22Rv1 (cell line): ENCODE measurements at regions not wholly inside any gene's neighbourhood (a gene's known extent, or its start where the extent isn't known, plus 50 kb on each side); places are given as distances from the start of the nearest gene placed in this dataset.

Source experiments
- H3K27ac ChIP-seq: fragments of 450-650 bp; 2 replicates; pipeline ENCODE4 v1.5.1; 2017
- ZFX ChIP-seq: fragments of 450-650 bp; IDR thresholded peaks from 2 replicates; pipeline ENCODE4 v1.6.1; 2017; ENCODE audit warnings: antibody characterized with exemption, borderline replicate concordance
- TF ChIP-seq, protein P1 (sequence below): fragments of 450-650 bp; IDR thresholded peaks from 2 replicates; pipeline ENCODE4 v1.5.1; 2017; ENCODE audit warnings: mild to moderate bottlenecking

DNA sequence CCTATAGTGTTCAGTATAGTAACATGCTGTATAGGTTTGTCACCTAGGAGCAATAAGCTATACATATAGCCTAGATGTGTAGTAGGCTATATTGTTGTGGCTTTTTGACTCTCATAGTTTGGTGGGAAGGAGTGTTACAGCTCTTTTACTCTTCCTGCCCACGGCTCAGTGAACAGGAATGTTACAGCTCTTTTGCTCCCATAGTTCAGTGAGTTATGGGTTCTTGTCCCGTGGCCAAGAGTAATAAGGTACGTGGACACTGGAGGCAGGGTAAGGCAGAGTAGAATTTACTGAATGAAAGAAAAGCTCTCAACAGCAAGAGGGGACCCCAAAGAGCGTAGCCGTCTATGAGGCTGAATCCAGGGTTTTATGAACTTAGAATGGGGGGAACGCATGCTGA is 734.3 kb downstream of the ADGRL2 start:
- no peak overlapping the region for H3K27ac ChIP-seq
- no peak for TF ChIP-seq ZFX
- TF ChIP-seq, protein P1, sequence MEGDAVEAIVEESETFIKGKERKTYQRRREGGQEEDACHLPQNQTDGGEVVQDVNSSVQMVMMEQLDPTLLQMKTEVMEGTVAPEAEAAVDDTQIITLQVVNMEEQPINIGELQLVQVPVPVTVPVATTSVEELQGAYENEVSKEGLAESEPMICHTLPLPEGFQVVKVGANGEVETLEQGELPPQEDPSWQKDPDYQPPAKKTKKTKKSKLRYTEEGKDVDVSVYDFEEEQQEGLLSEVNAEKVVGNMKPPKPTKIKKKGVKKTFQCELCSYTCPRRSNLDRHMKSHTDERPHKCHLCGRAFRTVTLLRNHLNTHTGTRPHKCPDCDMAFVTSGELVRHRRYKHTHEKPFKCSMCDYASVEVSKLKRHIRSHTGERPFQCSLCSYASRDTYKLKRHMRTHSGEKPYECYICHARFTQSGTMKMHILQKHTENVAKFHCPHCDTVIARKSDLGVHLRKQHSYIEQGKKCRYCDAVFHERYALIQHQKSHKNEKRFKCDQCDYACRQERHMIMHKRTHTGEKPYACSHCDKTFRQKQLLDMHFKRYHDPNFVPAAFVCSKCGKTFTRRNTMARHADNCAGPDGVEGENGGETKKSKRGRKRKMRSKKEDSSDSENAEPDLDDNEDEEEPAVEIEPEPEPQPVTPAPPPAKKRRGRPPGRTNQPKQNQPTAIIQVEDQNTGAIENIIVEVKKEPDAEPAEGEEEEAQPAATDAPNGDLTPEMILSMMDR = no peak

DNA sequence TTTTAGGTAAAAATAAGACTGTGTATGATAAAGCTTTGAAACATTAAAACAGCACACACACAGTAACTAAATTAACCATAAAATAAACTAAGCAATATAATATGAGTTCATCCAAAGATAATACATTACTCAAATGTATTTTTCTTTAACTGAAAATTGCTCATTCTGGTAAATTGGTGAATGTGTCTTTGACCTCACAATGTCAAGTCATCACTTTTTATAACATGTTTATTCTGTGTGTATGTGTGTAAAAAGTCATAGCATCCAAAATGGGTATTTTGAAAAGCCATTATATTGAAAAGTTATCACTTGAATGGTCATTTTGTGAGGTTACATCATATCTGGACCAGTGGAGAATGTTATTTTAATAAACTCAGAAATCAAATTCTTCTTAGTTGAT is 724.6 kb downstream of the ADGRL2 start:
- H3K27ac ChIP-seq = no peak overlapping the region
- TF ChIP-seq ZFX = no peak
- TF ChIP-seq, protein P1 = no peak

DNA sequence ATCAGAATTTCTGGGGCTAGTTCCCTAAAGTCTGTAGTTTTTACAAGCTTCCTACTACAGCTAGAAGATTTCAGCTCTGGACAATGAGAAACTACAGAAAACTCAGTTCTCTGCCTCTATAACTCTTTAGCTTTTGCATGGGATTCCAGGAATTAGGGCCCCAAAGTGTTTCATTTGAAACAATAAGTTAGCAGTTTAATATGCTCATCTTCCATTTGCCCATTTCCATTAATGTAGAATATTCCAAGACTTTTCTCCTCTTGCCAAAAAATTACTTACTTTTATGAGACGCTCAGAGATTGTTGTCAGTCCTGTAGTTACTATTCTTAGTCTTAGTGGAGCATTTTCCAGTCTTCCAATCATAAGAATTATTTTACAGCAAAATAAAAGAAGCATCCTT is 719.9 kb downstream of the ADGRL2 start:
- H3K27ac ChIP-seq = no peak overlapping the region
- TF ChIP-seq ZFX = no peak
- TF ChIP-seq, protein P1 = no peak

DNA sequence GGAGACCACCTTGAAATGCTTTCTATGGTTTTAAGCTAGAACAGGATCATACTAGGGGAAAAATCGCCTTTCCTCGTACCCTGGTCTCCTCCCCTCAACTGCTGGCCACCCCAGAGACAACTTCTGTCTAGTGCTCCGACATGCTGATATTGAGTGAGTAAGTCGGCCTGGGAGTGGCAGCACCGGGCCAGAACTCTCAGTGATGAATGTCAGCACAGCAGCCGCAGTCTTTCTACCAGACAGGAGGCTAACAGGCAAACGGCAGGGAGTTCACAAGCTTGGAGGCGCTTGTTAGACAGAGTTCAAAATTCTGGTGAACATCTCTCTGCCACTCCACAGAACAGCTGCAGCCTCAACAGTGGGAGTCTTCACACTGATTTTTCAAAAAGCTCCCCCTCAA is 716.9 kb downstream of the ADGRL2 start:
- TF ChIP-seq, protein P1 = no peak
- TF ChIP-seq ZFX = no peak
- H3K27ac ChIP-seq = no peak overlapping the region

DNA sequence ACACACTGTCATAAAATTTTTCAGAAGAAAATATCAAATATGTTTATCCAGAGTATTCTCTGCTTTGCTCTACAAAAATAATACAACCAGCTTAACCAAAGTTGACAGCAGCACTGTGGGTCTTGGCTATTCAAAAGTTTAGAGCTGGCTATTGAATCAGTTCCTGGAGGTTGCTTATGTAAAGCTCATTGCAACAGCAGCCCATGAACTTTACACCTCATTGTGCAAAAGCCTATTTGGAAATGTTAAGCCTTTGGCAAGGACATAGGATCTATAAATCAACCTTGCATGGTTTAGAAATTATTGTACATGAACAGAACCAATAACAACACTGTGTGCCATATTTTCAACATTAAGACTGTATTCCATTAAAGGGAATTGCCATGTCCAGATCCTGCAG is 714.9 kb downstream of the ADGRL2 start:
- TF ChIP-seq, protein P1 = no peak
- TF ChIP-seq ZFX = no peak

DNA sequence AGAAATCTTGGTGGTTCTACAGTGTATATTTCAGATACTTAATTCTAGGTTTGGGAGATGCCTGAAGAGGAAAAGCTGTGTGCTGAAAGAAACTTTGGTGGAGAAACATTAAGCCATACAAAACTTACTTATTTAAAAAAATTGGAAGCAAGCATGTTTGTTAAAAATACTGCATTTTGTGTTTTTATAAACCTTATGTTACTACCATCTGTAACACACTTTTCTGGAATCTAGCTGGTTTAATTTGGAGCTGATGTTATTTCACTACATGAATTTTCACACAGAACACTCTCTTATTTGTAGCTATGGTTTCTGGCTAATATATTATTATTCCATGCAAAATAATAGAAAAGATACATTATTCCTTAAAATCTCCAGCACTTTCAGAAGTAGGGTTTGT is 710.7 kb downstream of the ADGRL2 start:
- H3K27ac ChIP-seq = no peak overlapping the region
- TF ChIP-seq, protein P1 = no peak
- no peak for TF ChIP-seq ZFX

More for the DNA sequence above, 714.9 kb downstream of the ADGRL2 start:
- no peak overlapping the region for H3K27ac ChIP-seq

DNA sequence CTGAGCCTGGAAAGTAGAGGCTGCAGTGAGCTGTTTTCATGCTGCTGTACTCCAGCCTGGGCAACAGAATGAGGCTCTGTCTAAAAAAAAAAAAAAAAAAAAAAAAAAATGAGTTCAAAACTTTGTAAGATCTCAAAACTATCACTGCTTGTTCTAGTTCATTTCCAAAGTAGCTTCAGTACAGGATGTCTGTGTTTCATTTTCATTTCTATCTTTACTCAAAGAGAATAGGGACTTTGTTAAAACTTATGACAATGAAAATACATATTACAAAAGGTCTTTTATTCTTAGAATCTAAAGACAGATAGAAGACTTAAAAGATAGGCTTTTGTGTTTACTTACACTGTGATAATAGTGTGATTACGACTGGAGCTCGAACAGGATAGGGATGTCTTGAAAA is 709.7 kb downstream of the ADGRL2 start:
- no peak overlapping the region for H3K27ac ChIP-seq

More for the DNA sequence above, 709.7 kb downstream of the ADGRL2 start:
- TF ChIP-seq, protein P1 = no peak
- no peak for TF ChIP-seq ZFX
